COLO829 (cell line): ENCODE measurements at regions not wholly inside any gene's neighbourhood (a gene's known extent, or its start where the extent isn't known, plus 50 kb on each side); places are given as distances from the start of the nearest gene placed in this dataset.

Experiments used
- DNase-seq: peaks from one replicate; pipeline ENCODE4 v3.0.0; 2012; ENCODE audit warnings: low spot score

GRCh38 chr6:85396159-85396808 is 53.6 kb upstream of the NT5E start:
- DNase-seq = no peak

GRCh38 chr6:85395746-85396145 is 54.1 kb upstream of the NT5E start:
- no peak for DNase-seq

GRCh38 chr6:85394853-85395538 is 54.9 kb upstream of the NT5E start:
- no peak for DNase-seq

GRCh38 chr6:85394199-85394598 is 55.7 kb upstream of the NT5E start:
- DNase-seq = no peak

GRCh38 chr6:85392379-85392778 is 57.5 kb upstream of the NT5E start:
- no peak for DNase-seq

- no peak for DNase-seq
These were observed 59.1 kb upstream of the NT5E start for GRCh38 chr6:85390775-85391174.

GRCh38 chr6:85390105-85390728 is 59.7 kb upstream of the NT5E start:
- DNase-seq = no peak

GRCh38 chr6:85389151-85389797 is 60.6 kb upstream of the NT5E start:
- DNase-seq = no peak

GRCh38 chr6:85388531-85388930 is 61.4 kb upstream of the NT5E start:
- no peak for DNase-seq

- DNase-seq = no peak
These were observed 64.1 kb upstream of the NT5E start for GRCh38 chr6:85385636-85386315.

- DNase-seq = no peak
These were observed 66.8 kb upstream of the NT5E start for GRCh38 chr6:85383042-85383441.

GRCh38 chr6:85382541-85382940 is 67.3 kb upstream of the NT5E start:
- DNase-seq = no peak

- DNase-seq = no peak
These were observed 77.0 kb upstream of the NT5E start for GRCh38 chr6:85372915-85373270.

GRCh38 chr6:85372188-85372914 is 77.5 kb upstream of the NT5E start:
- no peak for DNase-seq

- DNase-seq = no peak
These were observed 81.3 kb upstream of the NT5E start for GRCh38 chr6:85368631-85369030.

GRCh38 chr6:85364344-85364743 is 85.5 kb upstream of the NT5E start:
- no peak for DNase-seq

- DNase-seq = no peak
These were observed 86.0 kb upstream of the NT5E start for GRCh38 chr6:85363870-85364269.

GRCh38 chr6:85362652-85363310 is 87.1 kb upstream of the NT5E start:
- DNase-seq = no peak

GRCh38 chr6:85361643-85362014 is 88.3 kb upstream of the NT5E start:
- DNase-seq = no peak

- peak; percentile 64 for DNase-seq
These were observed 88.9 kb upstream of the NT5E start for GRCh38 chr6:85360794-85361642.
